ENCODE measurements at regions not wholly inside any gene's neighbourhood (a gene's known extent, or its start where the extent isn't known, plus 50 kb on each side); places are given as distances from the start of the nearest gene placed in this dataset.

- no peak for DNase-seq
Measured at GRCh38 chrX:39726771-39727170, 371.0 kb downstream of the BCOR start.

DNA sequence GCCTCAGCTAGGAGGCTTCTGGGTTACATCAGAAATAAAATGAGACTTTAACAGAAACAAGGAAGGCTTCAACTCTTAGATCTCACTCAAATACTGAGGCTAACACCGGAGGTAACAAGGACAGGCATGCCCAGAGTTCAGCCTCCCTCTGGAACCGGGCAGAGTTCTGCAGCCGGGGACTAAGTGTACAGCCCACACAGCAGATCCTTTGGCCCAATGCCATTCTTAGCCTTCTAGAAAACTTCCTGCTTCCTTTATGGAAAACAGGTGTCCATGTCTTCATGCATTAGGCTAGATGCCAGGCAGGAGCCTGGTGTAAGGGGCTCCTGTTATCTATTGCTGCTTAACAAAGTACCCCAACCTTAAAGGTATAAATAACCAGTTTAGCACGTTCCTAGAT lies 369.7 kb downstream of the BCOR start:
- no peak for DNase-seq

GRCh38 chrX:39728852-39729598 lies 368.7 kb downstream of the BCOR start:
- no peak for DNase-seq

- no peak for DNase-seq
Measured at GRCh38 chrX:39729981-39730661, 367.6 kb downstream of the BCOR start.

DNA sequence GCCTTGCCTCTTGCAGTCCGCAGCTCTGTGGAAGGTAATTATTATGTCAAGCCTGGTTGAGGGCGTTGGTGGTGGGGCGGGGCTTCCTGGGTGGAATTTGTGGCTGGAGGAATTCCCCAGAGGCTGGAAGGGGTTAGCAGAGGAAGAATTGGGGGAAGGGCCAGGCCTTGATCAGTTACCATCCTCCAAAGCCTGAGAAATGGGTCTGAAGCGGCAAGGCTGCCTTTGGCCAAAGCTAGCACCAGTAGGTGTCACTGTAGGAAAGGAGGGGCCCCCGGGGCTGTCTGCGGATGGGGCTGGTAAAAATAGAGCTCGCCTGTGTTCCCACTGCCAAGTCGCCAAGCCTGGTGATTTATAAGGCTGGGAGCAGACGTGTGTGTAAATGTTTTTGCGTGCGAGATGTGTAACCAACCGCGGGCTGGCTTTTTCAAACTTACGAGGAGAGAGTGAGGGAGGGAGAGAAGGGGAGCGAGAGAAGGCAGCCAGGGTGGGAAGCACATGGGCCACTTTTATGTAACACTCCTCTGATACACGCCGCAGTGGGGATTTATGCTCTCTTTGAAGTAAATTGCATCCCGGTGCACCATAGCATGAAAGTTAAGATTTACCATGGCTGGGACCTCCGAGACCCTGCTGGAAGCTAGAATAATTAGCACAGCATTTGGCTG lies 367.0 kb downstream of the BCOR start:
- DNase-seq, result no peak

GRCh38 chrX:39731330-39731667 lies 366.5 kb downstream of the BCOR start:
- DNase-seq, result no peak

- DNase-seq, result no peak
Measured at GRCh38 chrX:39731735-39732134, 366.0 kb downstream of the BCOR start.

- DNase-seq, result no peak
Measured at GRCh38 chrX:39733745-39734144, 364.0 kb downstream of the BCOR start.

GRCh38 chrX:39734174-39734776 lies 363.5 kb downstream of the BCOR start:
- no peak for DNase-seq

DNA sequence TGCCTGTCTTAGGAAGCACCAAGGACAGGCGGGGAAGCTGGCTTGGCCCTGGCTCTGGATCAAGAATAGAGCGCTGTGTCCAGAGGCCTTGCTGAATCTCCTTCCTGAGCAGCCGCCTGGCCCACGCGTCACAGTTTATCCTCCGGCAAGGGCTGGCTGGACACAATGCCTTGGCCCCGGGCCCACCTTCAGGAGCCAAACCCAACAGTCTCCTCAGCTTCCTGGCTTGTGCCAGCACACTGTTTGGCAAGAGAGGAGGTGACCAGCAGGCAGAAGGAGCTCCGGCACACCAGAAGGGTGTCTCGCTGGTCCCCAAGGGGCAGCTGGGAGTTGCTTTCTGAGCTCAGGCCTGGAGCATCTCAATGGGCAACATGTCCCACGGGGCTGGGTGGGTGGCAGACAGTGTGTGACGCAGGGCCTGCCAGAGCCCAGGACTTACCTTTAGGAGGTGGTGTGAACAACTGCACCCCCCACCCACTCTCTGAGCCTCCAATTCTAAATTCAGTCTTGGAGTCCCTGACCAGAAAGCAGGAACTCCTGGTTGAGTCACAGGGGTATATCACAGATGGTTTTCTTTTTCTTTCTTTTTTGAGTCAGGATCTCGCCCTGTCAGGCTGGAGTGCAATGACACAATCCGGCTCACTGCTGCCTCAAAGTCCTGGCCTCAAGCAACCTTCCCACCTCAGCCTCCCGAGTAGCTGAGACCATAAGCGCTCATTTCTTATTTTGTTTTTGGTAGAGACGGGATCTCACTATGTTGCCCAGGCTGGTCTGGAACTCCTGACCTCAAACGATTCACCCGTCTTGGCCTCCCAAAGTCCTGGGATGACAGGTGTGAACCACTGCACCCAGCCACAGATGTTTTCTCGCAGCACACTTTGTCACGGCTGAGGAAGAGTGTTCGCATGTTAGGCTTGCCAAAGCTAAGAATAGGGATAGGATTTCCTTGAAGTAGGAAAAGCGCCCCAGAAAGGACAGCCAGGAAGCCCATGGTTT lies 361.2 kb downstream of the BCOR start:
- DNase-seq, result no peak

DNA sequence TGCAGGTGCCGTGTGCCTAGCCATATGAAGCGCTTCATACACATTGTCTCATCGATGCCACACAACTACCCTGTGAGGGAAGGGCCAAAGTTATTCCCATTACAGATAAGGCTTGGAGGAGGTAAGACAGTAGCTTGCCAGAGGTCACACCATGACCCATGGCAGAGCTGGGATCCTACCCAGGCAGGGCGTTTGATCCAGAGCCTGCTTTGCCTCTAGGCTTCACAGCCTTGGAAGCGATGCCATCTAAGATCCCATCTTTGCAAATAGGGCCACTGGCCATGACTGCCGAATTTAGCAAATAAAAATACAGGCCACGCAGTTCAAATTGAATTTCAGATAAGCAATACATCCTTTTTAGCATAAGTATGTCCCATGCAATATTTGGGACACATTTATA lies 358.2 kb downstream of the BCOR start:
- DNase-seq, result no peak

- DNase-seq, result no peak
Measured at GRCh38 chrX:39740078-39740477, 357.7 kb downstream of the BCOR start.

- DNase-seq, result no peak
Measured at GRCh38 chrX:39741904-39742303, 355.9 kb downstream of the BCOR start.

DNA sequence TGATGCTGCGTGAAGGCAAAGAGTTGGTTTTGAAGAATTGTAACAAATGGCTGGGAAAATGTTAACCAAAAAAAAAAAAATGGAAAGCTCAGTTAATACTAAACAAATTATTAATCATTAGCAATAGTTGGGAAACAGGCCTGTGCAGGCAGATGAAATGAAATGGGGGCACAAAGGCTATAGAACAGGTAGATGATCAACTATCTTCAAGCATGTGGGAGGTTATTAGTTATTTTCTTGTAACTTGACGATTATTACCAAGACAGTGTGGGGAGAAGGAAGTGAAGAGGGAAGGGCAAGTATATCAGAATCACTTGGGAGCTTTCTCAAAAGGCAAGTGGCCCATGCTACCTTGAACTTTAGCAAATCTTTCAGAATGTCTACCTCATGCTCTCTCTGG lies 351.9 kb downstream of the BCOR start:
- DNase-seq, result no peak

DNA sequence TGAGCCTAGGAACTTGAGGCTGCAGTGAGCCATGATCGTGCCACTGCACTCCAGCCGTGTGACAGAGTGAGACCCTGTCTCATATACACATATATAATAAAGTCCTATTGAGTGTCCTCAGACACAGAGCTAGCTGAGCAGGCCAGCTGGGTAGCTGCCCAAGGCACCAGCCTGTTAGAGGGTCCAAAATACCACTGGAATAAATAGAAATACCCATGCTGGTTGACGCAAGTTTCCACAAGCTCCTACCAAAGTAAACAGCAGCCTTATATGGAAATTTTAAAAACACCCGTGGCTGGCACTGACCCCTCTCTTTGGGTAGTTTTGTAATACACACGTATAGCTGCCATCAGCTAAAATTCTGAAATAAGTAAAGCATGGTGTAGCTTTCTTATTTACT lies 348.6 kb downstream of the BCOR start:
- DNase-seq, result no peak

GRCh38 chrX:39749728-39750127 lies 348.0 kb downstream of the BCOR start:
- DNase-seq, result no peak

- DNase-seq, result no peak
Measured at GRCh38 chrX:39750256-39750790, 347.4 kb downstream of the BCOR start.

DNA sequence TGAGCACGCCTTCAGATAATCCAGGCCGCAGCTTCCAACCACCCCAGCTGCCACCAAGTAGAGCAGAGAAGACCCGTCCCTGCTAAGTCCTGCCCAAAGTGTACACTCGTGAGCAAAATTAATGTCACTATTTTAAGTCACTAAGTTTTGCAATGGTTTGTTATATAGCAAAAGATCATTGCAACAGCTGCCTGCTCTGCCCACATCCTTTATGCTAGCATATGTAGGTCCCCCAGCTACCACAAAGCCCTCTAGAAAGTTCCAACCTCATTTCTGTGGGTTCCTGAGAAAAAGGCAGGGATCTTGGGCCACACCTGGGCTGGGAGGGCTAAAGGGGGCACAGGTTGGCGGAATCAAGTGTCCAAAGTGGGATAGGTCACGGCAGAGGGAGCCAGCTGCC lies 346.9 kb downstream of the BCOR start:
- DNase-seq, result no peak

- DNase-seq, result no peak
Measured at GRCh38 chrX:39752815-39753214, 344.9 kb downstream of the BCOR start.

DNA sequence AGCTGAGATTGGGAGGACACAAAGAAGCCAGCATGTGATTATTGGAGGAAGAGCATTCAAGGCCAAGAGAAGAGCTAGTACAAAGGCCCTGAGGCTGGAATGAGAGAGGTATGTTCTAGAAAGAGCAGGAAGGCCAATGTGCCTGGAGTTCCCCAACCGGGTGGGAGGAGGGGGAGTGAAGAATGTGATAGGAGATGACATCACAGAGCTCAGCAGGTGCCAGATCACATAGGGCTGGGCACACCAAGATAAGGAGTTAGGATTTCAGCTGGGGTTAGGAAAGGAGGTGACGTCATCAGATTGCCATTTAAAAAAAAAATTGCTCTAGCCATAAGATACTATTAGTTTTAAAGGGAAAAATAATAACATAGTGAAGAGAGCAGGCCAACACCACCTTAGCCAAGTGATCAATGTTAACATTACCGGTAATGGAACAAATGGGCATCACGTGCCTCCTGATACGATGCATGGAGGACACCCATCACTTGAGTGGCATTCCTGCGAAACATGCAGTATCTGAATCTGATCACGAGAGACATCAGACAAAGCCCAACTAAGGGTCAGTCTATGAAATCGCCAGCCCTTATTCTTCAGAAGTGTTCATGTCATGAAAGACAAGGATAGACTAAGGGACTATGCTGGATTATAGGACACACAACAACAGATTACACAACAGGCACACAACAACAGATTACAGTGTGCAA lies 344.3 kb downstream of the BCOR start:
- DNase-seq, result no peak

DNA sequence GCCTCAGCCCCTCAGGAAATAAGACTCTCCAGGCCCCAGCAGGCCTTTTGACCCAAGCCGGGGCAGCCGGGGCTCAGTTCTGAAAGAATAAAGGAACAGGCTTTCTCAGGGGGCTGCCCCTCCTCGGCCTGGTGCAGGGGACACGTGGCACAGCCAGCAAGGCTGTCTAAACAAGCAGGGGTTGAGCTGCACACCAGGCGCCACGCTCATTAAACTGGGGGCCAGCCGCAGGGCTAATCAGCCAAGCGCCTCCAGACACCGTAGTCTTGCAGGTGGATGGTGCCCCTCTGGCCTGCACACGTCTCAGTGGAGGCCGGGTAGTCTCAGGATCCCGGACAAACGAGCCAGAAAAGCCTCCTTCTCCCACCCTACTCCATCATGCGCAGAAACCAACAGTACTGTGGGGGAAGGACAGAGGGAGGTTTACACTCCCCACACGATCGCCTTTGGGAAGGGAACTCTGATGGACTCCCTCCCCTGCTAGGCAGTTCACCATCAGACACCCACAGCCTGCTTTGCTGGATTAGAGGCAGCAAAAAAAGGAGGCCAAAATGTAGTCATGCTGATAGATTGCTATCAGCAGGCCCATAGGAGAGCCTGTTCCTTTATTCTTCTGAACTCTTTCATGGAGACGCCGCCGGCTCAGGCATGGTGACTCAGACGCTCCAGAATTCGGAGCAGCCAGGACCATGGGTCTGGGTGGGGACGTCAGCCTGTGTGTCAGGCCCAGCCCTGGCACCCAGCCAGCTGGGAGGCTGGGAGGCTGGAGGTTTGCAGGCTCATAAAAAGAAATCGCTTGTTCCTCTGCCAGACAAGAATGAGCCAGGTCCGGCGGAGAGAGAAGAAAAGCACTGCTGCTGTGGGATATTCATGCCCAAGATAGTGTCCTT lies 342.4 kb downstream of the BCOR start:
- DNase-seq, result no peak
